ENCODE measurements at regions not wholly inside any gene's neighbourhood (a gene's known extent, or its start where the extent isn't known, plus 50 kb on each side); places are given as distances from the start of the nearest gene placed in this dataset.
"Not testable (repeated sequence)": the region's sequence is repeated elsewhere in the genome, so short reads cannot be mapped to it uniquely, and the experiment has no call there.

DNA sequence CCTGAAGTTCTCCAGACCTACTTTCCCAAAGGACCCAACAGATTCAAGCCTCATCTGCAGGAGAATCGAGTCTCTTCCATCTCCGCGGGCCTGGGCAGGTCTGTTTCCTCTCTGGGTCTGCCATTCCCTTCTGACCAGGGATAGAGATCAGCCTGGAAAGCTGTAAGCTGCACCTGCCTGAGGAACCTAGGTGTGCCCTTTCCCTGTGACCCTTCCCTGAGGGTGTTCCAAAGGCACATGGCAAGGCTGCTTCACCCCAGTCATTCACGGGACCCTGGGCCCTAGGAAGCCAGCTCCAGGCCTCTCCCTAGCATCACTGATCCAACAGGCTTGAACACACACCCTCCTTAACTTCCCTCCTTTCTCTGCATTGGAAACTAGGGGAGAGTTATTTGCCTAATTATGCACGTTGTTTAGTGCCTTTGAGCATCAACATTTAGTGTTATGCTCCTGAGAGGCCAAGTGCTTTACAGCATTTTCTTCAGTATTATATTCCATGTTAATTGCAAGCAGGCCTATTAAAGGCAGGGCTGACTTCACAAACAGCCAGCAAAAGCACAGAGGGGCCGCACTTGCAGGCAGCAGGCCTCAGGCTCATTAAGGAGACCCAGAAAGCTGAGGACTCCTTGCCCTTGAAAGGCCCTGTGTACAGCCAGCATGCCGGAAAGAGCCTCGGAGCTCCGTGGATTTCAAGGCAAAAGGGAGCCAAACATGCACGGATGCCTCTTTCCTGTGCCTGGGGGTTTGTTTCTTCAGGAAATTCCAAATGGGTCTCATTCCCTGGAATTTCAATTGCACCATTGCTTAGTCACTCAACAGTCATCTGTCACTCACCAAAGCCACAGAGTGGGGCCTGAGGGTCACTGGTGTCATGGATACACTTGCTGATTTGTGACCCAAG lies 91.0 kb upstream of the FAM20C start:
- no peak for DNase-seq (ENCODE audit: low spot score)

DNA sequence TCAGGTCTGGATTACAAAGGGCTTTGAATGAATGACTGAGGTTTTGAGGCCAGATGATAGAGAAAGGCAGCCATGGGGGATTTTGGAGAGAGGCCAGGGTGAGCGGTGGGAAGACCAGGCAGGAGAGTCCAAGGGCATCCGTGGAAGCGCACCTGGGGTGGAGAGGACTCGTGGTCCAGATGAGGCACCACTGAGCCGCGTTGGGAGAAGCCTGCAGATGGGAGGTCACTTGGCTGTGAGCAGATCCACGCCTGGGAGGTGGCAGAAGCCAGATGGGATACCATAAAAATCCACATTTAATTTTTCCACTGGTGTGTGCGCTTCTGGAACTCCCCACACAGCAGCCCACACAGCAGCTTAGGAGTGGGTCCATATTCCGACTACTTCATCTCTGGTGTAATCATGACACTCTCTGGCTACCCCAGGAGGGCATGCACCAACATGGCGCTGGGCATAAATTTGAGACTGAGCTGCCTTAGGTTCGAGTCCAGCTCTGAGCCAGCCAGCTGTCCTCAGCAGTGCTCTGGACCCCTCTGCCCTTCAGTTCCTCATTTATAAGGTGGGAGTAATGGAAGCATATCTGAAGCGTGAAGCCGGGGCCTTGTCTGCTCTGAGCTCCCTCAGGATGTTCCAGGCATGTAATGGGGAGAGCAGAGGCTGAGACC lies 90.2 kb upstream of the FAM20C start:
- no peak for DNase-seq (ENCODE audit: low spot score)

DNA sequence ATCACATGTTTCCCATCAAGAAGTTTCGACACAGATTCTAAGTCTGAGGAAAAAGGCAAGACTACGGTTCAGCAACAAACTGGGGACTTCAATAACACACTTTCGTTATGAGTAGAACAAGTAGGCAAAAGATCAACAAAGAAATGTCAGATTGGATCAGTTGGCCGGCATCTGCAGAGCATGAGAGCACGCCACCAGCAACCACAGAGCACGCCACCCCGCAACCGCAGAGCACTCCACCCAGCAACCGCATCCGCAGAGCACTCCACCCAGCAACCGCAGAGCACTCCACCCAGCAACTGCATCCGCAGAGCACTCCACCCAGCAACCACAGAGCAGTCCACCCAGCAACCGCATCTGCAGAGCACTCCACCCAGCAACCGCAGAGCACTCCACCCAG lies 89.7 kb upstream of the FAM20C start:
- DNase-seq (ENCODE audit: low spot score) = no peak

DNA sequence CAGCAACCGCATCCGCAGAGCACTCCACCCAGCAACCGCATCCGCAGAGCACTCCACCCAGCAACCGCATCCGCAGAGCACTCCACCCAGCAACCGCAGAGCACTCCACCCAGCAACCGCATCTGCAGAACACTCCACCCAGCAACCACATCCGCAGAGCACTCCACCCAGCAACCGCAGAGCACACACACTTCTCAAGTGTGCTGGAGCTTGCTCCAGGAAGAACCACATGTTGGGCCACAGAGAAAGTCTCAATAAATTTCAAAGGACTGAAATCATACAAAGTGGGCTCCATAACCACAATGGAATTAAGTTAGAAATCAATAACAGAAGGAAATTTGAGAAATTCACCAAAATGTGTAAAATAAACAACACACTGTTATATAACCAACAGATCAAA lies 88.4 kb upstream of the FAM20C start:
- DNase-seq (ENCODE audit: low spot score) = not testable (repeated sequence)

DNA sequence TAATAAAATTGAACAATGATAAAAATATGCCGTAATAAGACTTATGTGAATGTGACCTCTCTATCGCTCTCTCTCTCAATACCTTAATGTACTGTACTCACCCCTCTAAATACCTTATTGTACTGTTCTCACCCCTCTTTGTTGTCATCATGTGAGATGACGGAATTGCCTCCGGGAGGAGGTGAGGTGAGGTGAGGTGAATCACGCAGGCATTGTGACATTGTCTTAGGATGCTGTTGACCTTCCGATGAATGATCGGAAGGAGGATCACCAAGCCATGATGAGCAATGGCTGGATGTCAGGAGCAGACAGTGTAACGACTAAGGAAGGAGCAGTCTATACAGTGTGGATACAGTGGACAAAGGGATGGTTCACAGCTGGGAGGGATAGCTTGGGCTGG lies 87.4 kb upstream of the FAM20C start:
- no peak for DNase-seq (ENCODE audit: low spot score)

DNA sequence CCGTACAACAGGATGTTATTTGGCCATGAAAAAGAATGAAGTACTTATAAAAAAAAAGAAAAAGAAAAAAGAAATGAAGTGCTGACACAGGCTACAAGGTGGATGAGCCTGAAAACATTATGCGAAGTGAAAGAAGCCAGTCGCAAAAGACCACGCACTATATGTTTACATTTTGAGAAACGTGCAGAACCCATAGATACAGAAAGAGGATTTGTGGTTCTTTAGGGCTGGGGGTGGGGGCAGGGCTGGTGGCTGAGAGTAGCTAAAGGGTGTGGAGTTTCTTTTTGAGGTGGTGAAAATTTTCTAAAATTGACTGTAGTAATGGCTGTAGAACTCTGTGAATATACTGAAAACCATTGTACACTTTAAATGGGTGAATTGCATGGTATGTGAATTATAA lies 86.0 kb upstream of the FAM20C start:
- DNase-seq (ENCODE audit: low spot score) = no peak

DNA sequence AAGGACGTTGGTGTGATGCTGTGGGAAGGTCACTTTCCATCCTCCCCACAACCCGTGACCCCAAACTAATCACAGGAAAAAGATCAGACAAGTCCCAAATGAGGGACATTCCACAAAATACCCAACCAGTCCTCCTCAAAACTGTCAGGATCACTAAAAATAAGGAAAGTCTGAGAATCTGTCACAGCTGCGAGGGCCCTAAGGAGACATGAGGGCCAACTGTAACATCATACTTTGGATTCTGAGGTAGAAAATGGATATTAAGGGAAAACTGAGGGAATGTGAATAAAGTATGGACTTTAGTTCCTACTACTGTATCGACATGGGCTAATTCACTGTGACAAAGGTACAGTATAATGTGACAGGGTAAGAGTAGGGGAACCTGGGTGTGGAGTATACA lies 85.1 kb upstream of the FAM20C start:
- DNase-seq (ENCODE audit: low spot score) = no peak

DNA sequence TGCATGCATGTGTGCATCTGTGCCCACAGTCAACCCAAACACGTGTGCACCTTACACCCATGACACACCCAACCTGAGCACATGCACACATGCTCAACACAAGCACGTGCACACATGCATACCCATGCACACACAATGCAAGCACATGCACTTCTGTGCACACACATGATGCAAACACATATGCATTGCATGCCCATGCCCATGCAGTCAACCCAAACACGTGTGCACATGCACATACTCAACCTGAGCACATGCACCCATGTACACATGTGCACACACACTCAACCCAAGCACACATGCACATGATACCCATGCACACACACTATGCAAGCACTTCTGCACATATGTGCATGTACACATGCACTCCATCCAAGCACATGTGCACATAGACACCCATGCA lies 84.5 kb upstream of the FAM20C start:
- no peak for DNase-seq (ENCODE audit: low spot score)

DNA sequence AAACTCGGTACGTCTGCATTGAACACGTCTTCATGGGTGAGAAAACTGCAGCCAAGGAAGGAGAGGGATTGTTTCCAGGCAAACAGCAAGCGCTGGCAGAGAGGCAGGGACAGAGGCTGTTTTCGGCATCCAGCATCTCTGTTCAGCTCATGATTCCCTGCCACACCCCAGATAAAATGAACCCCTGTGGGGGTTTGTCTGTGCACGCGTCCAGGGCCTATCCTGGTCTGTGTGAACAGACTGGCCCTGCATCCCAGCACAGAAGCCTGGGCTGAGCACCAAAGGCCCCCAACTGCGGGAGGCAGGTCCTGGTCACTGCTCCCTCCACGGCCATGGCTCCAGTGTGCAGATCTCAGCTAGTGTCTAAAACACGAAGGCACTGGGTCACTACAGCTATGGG lies 83.3 kb upstream of the FAM20C start:
- peak; percentile 42 for DNase-seq (ENCODE audit: low spot score)

DNA sequence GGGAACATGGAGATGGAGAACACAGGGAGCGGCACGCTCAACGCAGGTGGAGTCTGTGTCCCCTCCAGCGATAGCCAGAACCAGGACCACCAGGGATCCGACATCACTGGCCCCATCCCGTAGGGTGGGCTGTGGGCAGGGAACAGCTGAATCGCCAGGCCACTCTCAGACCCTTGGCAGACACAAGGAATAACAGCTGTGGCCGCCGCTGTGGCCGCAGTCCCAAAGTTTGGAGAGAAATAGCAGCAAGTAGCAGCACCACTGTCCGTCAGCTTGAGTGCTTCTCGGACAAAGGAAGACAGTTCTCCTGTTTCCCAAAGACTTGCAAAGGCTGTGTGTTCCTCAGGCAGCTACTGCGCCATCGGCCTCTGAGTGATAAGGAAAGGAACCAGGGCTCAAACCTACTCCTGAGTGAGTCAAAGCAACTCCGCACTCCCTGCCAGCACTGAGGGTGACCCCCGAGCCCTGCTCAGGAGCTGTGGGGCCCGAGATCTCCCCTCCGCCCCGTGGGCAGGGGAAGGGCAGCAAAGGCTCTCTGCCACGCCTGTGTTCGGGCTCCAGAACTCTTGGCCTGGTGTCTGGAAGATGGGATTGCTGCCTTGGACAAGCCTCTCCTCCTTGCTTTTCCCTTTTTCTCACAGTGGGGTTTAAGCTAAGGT lies 82.3 kb upstream of the FAM20C start:
- peak; percentile 43 for DNase-seq (ENCODE audit: low spot score)

DNA sequence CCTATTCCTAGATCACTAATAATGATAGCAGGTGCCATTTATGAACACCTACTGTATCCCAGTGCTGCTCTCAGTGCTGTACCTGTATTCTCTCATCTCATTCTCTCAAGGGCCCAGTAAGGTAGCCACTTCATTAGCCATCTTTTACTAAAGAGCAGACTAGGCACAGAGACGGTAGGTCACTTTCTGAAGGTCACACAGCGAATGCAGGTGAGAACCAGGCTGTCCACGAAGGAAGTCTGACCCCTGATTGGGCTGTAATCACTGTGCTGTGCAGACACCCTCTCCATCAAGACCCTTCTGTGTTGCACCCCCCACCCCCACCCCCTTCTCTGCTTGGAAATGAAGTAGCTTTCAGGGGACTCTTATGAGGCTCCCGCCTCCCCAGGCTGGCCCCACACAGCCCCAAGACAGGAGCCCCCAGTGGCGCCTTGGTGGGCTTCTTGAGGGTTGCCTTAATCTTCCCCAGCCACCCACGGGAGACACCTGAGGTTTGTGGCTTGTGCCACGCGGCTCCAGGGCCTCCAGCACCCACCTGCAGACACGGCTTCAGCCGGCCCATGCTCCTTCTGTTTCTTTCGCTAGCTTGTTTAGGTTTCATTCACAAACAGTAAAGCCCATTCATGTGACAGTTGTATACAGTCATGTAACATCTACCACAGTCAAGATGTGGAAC lies 81.7 kb upstream of the FAM20C start:
- peak; percentile 18 for DNase-seq (ENCODE audit: low spot score)

DNA sequence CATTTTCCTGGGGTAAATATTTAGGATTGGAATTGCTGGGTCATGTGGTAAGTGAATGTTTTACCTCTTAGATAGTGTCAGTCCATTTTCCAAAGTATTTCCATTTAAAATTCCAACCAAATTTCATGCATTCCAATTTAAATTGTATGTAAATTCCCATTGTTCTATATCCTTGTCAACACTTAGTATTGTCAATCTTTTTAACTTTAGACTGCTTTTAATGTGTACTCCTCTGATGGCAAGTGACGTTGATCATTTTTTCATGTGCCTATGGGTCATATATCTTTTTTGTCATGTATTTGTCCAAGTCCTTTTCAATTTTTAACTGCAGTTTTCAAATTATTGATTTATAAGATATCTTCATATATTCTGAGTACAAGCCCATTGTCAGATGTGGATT lies 80.8 kb upstream of the FAM20C start:
- no peak for DNase-seq (ENCODE audit: low spot score)

DNA sequence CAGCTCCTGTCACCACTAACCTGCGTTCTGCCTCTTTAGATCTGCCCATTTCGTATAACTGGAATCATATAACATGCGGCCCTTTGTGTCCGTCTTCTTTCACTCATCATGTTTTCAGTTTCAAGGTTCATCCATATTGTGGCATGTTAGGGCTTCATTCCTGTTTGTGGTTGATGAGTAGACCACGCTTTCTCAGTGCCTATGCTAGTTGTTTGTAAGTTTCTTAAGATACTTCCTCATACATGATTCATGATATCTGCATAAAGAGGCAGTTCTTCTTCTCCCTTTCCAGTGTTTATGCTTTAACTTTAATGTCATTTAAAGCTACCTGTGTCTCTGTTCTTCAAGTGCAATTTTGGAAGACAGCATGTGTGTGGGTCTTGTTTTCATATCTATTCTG lies 79.5 kb upstream of the FAM20C start:
- DNase-seq (ENCODE audit: low spot score) = no peak

DNA sequence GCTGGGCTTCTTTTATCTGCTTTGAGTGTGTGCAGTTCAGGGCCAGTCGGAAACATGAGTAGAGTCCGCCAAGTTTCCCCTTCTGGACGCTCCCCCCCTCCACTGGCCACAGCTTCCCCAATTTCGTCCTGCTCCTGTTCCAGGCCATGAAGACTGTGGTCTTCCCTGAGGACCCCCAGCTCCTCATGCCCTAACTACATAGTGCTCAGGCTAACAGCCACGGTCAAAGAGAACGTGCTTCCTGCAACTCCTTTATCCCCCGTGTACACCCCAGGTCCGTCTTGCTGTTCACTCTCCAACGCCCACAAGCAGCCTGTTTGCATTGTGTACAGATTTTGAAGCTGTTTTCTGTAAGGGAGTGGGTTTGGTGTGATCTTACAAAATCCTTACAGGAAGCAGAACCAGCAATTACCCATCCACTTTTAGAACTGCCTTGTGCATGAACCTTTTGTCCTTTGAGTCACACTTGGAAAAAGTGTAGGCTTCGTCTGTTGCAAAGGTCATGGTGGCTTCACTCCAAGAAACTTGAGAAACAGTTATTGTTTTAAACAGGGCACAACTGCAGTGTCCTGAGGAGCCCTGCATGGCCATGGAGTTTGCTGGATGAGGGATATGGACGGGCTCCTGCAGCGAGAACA lies 77.0 kb upstream of the FAM20C start:
- DNase-seq (ENCODE audit: low spot score) = peak; percentile 17

DNA sequence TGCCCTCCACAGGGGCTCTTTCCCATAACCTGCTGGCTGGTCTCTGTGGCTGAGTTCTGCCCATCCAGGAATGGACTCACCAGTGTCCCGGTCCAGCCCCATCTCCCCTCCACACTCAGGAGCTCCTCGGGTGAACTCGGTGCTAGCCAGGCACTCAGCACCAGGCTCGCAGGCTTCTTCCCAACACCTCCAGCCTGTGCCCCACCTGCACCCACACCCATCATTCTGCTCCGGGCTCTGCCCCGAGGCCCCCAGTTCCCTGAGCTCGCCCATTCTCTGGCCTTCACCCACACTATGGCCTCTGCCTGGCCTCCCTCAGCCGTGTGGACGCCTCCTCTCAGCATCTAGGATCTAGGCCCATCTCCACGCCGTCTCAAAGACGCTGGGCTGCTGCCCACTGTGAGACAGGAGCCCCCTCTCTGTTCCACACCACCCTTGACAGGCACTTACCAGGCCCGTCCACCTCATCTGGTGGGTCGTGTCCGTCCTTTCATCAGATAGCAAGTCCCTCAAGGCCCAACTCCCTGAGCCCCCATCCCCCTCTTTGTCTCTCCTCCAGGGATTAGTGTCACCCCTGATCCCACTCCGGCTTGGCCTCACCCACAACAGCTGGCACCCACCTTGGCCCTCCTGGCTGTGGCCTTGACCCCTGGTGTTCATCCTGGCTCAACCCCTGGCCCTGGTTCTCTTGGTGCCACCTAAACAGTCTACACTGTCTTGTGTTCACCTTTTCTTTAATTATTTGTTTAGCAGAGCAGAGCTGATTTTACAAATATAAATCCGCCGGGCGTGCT lies 76.0 kb upstream of the FAM20C start:
- peak; percentile 37 for DNase-seq (ENCODE audit: low spot score)

DNA sequence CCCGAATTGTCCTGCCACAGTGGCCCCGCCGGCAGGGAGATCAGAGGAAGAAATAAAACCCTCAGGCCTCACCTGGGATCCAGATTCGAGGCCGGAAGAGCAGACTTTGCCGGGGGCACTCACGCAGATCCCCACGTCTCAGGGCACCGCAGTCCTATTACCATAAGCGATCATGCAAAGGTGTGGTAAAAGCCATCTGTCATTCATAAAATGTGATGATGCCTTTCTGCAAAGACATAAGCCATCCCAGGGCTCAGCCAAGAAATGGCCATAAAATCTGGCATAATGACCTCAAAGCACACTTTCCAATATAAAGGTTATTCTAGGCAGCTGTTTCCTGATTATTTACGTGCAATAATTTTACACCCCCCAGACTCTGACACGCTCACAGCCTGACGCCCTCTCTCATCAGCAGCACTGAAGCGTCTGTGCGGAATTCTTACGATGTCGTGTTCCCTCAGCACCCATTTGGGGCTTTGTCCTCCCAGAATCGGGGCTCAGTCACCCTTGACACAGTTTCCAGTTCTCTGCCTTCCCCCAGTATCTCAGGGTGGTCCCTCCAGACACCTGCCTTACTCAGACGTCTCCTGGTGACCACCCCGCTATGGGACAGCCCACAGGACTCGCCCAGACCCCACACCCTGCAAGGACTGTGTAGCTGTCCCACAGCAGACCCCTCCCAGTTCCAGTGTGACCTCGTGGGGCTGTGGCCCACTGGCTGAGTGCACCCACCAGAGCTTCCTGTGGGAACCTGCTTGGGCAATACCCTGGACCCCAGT lies 74.3 kb upstream of the FAM20C start:
- no peak for DNase-seq (ENCODE audit: low spot score)

DNA sequence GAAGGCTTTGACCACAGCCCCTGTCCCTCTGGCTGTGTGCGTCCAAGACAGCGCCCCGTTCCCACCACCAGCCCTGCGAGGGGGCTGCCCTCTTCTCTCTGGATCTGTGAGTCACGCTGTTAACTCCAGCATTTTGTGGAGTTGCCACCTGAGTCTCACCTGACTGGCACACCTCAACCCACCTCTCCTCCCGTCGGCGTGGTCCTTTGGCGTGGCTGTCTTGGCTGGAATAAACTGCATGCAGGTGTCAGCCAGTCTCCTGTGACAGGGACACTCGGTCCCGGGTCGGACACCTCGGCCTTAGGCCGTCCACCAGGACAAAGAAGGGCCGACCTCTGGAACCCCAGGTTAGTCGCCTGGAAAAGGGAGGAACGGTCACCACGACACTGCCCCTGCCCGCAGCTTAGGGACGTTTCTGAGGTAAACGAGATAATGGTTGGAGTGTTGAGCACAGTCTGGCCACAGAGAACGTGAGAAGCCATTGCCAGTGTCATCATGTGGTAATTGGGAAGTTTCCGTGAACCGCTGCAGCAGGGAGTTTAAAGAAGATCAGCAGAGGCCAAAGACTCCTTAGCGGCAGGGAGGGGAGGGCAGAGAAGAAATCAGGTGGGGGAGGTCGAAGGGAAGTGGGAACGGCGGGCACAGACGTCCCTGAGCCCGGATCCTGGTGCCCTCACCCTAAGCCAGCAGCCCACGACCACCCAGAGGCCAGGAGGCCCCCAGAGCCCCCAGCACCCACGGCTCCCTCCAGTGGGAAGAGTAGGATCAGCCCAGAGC lies 73.6 kb upstream of the FAM20C start:
- peak; percentile 44 for DNase-seq (ENCODE audit: low spot score)

DNA sequence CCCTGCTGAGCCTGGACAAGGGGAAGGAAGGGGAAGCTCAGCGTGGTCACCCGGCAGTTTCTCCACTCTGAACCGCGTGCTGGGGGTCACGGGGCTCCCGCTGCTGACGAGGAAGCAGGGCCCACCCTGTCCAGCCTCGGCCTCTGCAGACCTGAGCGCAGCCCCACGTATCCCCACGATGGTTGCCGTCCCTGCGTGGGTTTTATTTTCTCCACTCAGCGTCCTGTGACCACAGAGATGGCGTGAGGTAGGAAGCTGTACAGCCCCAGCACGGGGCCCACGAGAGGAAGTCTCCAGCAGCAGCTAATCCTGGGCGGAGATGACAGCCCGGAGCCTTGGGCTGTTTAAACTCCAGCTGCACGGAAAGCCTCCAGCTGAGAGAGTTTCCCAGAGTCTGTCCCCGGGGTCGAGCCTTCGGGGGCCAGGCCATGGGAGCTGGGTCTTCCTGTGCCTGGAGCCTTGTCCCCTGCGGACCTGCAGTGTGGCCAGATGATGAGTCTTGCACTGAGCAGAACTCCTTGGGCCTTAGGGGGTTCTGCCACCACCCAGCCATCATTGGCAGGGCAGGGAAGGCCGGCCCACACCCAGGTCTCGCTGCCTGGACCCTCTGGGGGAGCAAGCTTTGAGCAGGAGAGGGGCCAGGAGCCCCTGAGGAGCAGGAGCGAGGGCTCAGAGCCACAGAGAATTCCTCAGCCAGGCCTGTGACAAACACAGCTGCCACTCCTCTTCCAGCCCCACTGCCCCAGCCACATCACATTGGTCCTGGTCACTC lies 72.8 kb upstream of the FAM20C start:
- peak; percentile 62 for DNase-seq (ENCODE audit: low spot score)
